Astrocyte of the spinal cord (primary cell): ENCODE measurements at regions not wholly inside any gene's neighbourhood (a gene's known extent, or its start where the extent isn't known, plus 50 kb on each side); places are given as distances from the start of the nearest gene placed in this dataset.

ENCODE experiments used
- DNase-seq: peaks from one replicate; pipeline ENCODE4 v3.0.0; 2011; ENCODE audit warnings: low read depth, low spot score
- H3K4me3 ChIP-seq: 2 replicates; pipeline ENCODE4 v1.5.1; 2011; ENCODE audit warnings: low read depth, mild to moderate bottlenecking, low read length, moderate library complexity
- in situ Hi-C: cut with HindIII; loops from 2 replicates; pipeline ENCODE4 v1.10.0; 2017; ENCODE audit warnings: low sequenced_read_pairs
- TF ChIP-seq, protein P1 (sequence below): IDR thresholded peaks from 2 replicates; pipeline ENCODE4 v1.5.1; 2012; ENCODE audit warnings: low read depth, mild to moderate bottlenecking, low read length, inconsistent platforms

DNA sequence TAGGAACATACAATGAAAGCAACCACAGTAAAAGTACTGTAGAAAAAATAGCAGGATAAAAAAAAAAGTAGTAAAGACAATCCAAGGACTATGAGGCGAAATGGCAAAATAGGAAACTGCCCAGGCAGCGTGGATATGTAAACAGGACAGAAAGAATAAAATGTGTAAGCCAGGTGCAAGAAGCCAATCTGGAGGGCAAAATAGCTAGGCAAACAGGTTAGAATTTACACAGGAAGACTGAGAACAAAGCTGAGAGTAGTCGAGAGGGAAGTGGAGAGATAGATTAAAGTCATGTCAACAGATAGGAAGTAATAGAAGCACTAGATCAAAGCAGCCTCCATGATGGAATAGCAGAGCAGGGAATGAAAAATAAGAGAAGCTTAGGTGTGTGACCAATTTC, 124.2 kb upstream of the B3GALT2 start:
- in situ Hi-C loops, result no loop called here
- DNase-seq, result no peak
- no peak overlapping the region for H3K4me3 ChIP-seq
- TF ChIP-seq, protein P1, sequence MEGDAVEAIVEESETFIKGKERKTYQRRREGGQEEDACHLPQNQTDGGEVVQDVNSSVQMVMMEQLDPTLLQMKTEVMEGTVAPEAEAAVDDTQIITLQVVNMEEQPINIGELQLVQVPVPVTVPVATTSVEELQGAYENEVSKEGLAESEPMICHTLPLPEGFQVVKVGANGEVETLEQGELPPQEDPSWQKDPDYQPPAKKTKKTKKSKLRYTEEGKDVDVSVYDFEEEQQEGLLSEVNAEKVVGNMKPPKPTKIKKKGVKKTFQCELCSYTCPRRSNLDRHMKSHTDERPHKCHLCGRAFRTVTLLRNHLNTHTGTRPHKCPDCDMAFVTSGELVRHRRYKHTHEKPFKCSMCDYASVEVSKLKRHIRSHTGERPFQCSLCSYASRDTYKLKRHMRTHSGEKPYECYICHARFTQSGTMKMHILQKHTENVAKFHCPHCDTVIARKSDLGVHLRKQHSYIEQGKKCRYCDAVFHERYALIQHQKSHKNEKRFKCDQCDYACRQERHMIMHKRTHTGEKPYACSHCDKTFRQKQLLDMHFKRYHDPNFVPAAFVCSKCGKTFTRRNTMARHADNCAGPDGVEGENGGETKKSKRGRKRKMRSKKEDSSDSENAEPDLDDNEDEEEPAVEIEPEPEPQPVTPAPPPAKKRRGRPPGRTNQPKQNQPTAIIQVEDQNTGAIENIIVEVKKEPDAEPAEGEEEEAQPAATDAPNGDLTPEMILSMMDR, result no peak

DNA sequence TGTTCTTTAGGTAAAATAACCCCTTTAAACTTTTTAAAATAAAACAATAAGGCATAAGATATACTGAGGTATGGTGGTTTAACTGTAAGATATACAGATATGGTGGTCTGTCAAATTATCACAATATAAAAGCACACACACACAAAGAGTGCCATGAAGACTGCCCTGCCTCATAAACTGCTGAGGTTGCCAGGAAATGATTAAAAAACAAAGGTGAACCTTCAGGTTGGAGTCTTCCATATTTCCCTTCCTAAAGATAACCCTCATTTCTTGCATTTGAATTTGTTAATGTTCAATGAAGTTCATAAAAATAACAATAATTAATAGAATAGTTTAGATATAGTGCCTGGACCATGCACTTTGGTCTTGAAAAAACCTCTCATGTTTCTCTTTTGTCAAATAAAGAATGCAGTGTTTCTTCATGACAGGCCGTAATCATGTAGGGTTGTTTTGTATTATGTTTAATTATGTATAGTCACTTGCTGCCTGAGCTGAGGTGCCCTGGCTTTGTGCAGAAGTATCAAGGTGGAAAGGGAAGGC, 123.6 kb upstream of the B3GALT2 start:
- DNase-seq, result no peak
- in situ Hi-C loops, result no loop called here
- TF ChIP-seq, protein P1, result no peak
- no peak overlapping the region for H3K4me3 ChIP-seq

DNA sequence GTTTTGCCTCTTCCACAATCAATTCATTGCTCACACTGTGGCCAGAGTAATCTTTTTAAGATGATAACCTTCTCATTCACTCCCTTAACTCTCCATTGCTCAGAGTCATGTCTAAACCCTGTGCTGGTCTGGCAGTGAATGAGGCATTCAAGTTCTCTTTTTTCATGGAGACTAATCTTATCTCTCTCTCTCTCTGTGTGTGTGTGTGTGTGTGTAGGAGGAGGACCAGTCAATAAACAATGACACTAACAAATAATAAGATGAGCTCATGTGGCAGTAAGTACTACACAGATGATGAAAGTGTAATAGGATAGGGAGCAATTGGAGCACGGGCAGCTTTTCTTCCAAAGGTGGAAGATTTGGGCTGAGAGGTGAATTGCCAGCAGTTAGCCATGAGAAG, 122.0 kb upstream of the B3GALT2 start:
- H3K4me3 ChIP-seq, result no peak overlapping the region
- DNase-seq, result no peak
- TF ChIP-seq, protein P1, result no peak
- in situ Hi-C loops, result no loop called here

DNA sequence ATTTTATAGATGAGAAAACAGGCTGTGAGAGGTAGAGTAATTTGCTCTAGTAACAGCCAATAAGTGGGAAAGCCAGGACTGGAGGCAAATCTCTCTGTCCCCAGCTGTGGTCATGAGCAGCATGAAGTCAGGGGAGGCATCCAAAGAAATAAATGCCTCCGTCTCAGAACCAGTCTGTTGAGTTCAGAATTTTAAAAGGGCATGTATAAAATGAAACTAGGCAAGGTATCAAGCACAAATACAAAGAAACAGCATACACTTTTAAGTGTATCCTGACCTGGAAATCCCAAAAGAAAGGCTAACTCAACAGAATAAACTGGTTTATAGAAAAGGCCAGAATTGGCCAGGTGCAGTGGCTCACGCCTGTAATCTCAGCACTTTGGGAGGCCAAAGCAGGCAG, 120.0 kb upstream of the B3GALT2 start:
- in situ Hi-C loops, result no loop called here
- DNase-seq, result no peak
- TF ChIP-seq, protein P1, result no peak
- H3K4me3 ChIP-seq, result no peak overlapping the region
